ENCODE measurements at regions not wholly inside any gene's neighbourhood (a gene's known extent, or its start where the extent isn't known, plus 50 kb on each side); places are given as distances from the start of the nearest gene placed in this dataset.

DNA sequence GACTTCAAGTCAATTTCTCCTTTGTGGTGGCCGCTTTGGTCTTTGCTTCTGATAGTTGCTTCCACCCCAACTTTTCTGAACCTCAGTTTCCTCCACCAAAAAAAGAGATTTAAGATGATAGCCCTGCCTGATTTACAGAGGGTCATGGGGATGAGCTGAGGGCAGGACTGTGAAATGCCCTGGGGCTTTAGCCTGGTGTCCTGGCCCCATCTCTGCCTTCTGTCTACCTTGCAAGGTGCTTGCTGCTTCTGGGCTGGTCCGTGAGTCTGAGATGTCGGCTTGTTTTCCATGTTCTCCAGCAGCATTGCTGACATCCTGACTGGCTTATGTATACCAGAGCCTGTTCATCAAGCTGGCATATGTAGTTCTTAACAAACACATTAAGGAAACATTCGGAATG is 191.9 kb upstream of the MPHOSPH6 start:
- Histone ChIP-seq H3K4me1 (ENCODE audit: low read depth) (peaks cover 12% of the 10 kb centered on the region), H3K27me3 (peaks cover 7% of the 10 kb centered on the region), H3K36me3 (no peaks in the 10 kb centered on the region), H3K27ac (no peak overlapping the region), H3K4me3 (no peak overlapping the region), H3K9me3 (ENCODE audit: low read depth) (no peaks in the 10 kb centered on the region)
- DNase-seq (ENCODE audit: low read depth in 1 of 2, low spot score in 1 of 2): no peak
- TF ChIP-seq, protein P1, sequence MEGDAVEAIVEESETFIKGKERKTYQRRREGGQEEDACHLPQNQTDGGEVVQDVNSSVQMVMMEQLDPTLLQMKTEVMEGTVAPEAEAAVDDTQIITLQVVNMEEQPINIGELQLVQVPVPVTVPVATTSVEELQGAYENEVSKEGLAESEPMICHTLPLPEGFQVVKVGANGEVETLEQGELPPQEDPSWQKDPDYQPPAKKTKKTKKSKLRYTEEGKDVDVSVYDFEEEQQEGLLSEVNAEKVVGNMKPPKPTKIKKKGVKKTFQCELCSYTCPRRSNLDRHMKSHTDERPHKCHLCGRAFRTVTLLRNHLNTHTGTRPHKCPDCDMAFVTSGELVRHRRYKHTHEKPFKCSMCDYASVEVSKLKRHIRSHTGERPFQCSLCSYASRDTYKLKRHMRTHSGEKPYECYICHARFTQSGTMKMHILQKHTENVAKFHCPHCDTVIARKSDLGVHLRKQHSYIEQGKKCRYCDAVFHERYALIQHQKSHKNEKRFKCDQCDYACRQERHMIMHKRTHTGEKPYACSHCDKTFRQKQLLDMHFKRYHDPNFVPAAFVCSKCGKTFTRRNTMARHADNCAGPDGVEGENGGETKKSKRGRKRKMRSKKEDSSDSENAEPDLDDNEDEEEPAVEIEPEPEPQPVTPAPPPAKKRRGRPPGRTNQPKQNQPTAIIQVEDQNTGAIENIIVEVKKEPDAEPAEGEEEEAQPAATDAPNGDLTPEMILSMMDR (IDR thresholded peaks at IDR 0.05; ENCODE audit: low read depth, low read length): no peak

DNA sequence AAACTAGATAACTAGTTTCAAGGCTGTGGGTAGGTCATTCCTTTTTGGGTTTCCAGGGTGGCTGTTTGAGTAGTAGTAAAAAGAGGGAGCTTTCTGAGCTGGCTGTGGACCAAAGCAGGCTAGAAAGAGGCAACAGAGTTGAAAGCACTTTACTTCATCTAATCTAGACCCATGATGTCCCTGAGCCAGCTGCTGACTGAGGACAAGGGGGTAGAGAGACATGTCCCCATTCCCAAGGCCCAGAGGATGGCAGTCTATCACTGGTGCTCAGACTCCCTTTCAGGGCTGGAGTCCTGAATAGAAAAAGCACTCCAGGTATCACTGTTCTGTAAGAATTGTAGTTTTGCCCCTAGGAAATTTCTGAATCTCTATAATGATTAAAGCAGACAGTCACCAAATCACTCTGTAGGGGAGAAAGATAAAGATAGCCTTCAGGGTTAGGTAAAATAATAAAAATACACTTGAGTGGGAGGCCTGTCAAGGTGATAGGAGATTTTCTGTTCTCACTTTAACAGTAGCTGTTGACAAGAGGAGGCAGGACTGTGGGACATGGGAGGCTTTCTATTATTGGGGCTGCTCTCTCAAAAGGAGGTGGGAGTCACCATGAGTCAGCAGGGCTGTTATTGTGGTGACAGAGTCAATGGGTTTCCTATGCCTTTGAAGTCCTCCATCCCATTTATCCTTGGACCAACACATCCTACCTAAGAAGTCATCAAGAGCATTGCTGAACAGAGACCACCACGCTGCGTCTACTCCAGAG is 190.2 kb upstream of the MPHOSPH6 start:
- TF ChIP-seq, protein P1 (IDR thresholded peaks at IDR 0.05; ENCODE audit: low read depth, low read length): no peak
- DNase-seq (ENCODE audit: low read depth in 1 of 2, low spot score in 1 of 2): peak in 1 of 2 donors; percentile 45
- peak overlapping the region; percentile 33 for H3K27ac ChIP-seq
- H3K36me3 ChIP-seq: no peaks in the 10 kb centered on the region
- H3K4me3 ChIP-seq: no peak overlapping the region
- no peaks in the 10 kb centered on the region for H3K9me3 ChIP-seq (ENCODE audit: low read depth)
- H3K27me3 ChIP-seq: no peaks in the 10 kb centered on the region
- H3K4me1 ChIP-seq (ENCODE audit: low read depth): peaks cover 12% of the 10 kb centered on the region

DNA sequence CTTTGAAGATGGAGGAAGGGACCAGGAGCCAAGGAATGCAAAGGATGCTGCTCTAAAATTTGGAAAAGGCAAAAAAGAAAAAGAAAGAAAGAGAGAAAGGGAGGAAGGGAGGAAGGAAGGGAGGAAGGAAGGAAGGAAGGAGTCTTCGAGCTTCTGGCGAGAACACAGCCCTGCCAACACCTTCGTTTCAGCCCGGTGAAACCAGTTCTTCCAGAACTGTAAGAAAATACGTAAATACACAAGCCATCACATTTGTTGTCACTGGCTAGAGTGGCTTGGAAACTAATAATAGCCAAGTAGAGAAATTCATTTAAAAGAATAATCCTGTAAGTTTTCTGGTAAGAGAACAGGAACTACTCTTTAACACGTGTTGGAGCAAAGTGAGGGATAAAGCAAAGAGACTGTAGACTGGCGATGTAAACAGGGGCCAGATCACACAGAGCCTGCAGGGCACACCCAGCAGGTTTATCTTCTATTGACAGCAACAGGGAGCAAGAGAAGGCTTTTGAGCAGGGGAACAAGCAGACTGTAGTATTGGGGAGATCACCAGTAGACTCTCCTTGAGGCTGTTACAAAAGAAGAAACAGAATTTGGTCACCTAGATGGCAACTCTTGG is 188.7 kb upstream of the MPHOSPH6 start:
- Histone ChIP-seq H3K4me1 (ENCODE audit: low read depth) (peaks cover 7% of the 10 kb centered on the region), H3K9me3 (ENCODE audit: low read depth) (no peaks in the 10 kb centered on the region), H3K27me3 (no peaks in the 10 kb centered on the region), H3K4me3 (no peak overlapping the region), H3K36me3 (no peaks in the 10 kb centered on the region), H3K27ac (no peak overlapping the region)
- TF ChIP-seq, protein P1 (IDR thresholded peaks at IDR 0.05; ENCODE audit: low read depth, low read length): no peak
- no peak for DNase-seq (ENCODE audit: low read depth in 1 of 2, low spot score in 1 of 2)

DNA sequence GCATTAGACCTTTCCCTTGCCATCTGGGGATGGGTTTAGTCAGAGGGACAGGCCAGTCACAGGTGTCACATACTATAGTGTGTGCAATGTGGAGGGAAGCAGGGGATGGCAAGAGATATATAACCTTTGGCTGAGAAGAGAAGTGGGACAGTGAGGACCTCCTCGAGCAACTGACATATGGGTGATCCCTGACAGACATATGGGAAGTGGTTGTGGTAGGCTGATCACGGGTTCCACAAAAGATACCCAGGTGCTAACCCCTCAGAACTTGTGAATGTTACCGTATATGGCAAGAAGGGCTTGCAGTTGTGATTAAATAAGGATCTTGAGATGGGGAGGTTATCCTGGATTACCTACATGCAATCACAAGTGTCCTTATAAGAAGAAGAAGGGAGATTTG is 188.1 kb upstream of the MPHOSPH6 start:
- H3K27ac ChIP-seq: no peak overlapping the region
- TF ChIP-seq, protein P1 (IDR thresholded peaks at IDR 0.05; ENCODE audit: low read depth, low read length): no peak
- no peaks in the 10 kb centered on the region for H3K9me3 ChIP-seq (ENCODE audit: low read depth)
- H3K4me1 ChIP-seq (ENCODE audit: low read depth): peaks cover 4% of the 10 kb centered on the region
- no peak overlapping the region for H3K4me3 ChIP-seq
- H3K27me3 ChIP-seq: no peaks in the 10 kb centered on the region
- no peaks in the 10 kb centered on the region for H3K36me3 ChIP-seq
- DNase-seq (ENCODE audit: low read depth in 1 of 2, low spot score in 1 of 2): no peak

DNA sequence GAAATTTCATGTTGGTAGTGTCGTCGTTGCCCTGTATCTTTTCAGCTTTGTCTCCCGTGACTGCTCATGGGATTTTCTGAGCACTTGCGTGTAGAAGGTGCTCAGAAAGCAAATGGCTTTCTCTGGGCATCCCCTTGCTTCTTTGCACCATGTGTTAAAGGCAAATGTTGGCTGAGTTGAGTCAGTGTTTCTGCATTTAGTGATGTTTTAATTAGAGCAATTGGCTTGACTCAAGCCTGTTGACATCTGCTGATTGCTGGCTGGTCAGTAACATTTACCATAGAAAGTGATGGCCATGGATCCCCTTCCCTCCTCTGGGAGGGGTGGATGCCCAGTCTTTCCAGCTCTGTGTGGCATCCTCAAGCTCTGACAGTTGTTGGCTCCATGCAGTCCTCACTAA is 187.2 kb upstream of the MPHOSPH6 start:
- no peaks in the 10 kb centered on the region for H3K36me3 ChIP-seq
- no peak for DNase-seq (ENCODE audit: low read depth in 1 of 2, low spot score in 1 of 2)
- H3K4me3 ChIP-seq: no peak overlapping the region
- H3K27ac ChIP-seq: no peak overlapping the region
- H3K9me3 ChIP-seq (ENCODE audit: low read depth): no peaks in the 10 kb centered on the region
- H3K27me3 ChIP-seq: no peaks in the 10 kb centered on the region
- TF ChIP-seq, protein P1 (IDR thresholded peaks at IDR 0.05; ENCODE audit: low read depth, low read length): no peak
- peaks cover 4% of the 10 kb centered on the region for H3K4me1 ChIP-seq (ENCODE audit: low read depth)
